ENCODE measurements at regions not wholly inside any gene's neighbourhood (a gene's known extent, or its start where the extent isn't known, plus 50 kb on each side); places are given as distances from the start of the nearest gene placed in this dataset.

DNA sequence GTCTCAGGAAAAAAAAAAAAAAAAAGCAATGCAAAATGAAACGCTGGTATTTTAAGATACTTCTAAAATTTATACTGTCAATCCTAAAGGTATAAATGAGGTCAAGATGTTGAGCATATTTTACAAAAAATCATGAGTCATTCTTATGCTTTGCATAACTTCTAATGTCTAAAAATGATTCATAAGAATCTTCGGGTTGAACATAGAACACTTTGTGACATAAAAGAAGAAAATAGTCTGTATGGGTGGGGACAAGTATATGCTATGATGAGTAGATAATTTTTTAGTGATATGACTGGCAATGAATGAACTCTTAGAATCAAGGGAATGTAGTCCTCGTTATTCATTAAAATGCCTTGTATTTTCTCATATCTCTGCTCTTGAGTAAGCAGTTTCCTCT, 416.9 kb upstream of the USP24 start:
- TF ChIP-seq ZFX (IDR thresholded peaks at IDR 0.05; ENCODE audit: borderline replicate concordance) = no peak
- TF ChIP-seq, protein P1, sequence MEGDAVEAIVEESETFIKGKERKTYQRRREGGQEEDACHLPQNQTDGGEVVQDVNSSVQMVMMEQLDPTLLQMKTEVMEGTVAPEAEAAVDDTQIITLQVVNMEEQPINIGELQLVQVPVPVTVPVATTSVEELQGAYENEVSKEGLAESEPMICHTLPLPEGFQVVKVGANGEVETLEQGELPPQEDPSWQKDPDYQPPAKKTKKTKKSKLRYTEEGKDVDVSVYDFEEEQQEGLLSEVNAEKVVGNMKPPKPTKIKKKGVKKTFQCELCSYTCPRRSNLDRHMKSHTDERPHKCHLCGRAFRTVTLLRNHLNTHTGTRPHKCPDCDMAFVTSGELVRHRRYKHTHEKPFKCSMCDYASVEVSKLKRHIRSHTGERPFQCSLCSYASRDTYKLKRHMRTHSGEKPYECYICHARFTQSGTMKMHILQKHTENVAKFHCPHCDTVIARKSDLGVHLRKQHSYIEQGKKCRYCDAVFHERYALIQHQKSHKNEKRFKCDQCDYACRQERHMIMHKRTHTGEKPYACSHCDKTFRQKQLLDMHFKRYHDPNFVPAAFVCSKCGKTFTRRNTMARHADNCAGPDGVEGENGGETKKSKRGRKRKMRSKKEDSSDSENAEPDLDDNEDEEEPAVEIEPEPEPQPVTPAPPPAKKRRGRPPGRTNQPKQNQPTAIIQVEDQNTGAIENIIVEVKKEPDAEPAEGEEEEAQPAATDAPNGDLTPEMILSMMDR (IDR thresholded peaks at IDR 0.05) = no peak

Data from 22Rv1 (cell line).